ENCODE measurements at regions not wholly inside any gene's neighbourhood (a gene's known extent, or its start where the extent isn't known, plus 50 kb on each side); places are given as distances from the start of the nearest gene placed in this dataset.

DNA sequence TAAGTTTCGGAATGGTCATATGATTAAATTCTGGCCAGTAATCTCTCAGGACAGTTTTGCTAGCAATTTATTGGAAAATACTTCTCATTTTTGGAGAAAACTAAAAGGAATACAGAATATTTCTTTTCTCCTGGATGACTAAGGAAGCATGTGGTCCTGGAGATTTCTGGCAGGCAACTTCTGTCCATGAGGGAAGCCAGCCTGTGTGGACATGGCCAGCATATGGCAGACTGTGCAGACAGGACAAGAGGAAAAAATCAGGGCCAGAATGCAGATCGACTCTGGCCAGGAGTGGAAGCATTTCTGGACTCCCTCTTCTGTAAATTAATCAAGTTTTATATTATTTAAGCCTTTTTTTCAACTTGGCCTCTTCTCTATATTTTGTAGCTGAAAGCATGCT, 100.4 kb upstream of the CDH18 start:
- intact Hi-C loops (cut with micrococcal nuclease) = no loop called here
- ChIA-PET CTCF (no interaction called here), POLR2A (no interaction called here)
- Mint-ChIP-seq H3K36me3 (no peaks in the 10 kb centered on the region), H3K27ac (no peak overlapping the region), H3K9me3 (peaks cover 17% of the 10 kb centered on the region), H3K27me3 (no peaks in the 10 kb centered on the region), H3K4me3 (no peak overlapping the region), H3K4me1 (ENCODE audit: low read depth) (no peaks in the 10 kb centered on the region)
- no peak for DNase-seq

DNA sequence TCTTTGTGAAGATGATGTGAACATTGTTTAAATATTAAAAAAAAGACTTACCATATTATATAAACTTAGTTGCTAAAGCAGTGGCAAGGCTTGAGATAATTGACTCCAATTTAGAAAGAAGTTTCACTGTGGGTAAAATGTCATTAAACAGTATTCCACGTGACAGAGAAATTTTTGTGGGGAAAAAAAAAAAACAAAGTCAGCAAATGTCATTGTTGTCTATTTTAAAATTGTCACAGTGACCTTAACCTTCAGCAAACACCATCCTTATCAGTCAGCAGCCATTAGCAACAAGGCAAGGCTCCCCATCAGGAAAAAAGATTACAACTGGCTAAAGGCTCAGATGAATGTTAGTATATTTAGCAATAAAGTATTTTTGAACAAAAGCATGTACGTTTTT, 99.3 kb upstream of the CDH18 start:
- ChIA-PET POLR2A (no interaction called here), CTCF (no interaction called here)
- Mint-ChIP-seq H3K27me3 (no peaks in the 10 kb centered on the region), H3K27ac (no peak overlapping the region), H3K4me1 (ENCODE audit: low read depth) (no peaks in the 10 kb centered on the region), H3K36me3 (no peaks in the 10 kb centered on the region), H3K9me3 (peaks cover 21% of the 10 kb centered on the region), H3K4me3 (no peak overlapping the region)
- intact Hi-C loops (cut with micrococcal nuclease) = no loop called here
- DNase-seq = no peak

DNA sequence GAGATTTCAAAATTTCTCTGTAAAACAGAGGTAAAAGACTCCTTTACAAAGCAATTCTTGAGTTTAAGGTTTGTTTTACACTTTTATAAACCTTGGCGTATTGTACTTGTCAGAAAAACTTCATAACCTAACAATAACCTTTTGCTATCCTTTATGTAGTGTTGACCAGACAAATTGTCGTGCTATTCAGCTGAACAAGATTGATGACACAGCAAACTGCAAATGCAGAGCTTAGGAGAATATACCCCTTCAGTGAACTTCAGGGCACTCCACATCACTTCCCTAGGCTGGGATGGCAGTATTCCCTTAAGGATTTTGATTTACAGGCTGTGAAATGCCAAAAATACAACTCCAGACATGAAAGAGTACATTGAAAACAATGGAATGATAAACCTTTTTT, 89.2 kb upstream of the CDH18 start:
- Mint-ChIP-seq H3K4me1 (ENCODE audit: low read depth) (no peaks in the 10 kb centered on the region), H3K4me3 (no peak overlapping the region), H3K9me3 (peaks cover 17% of the 10 kb centered on the region), H3K36me3 (no peaks in the 10 kb centered on the region), H3K27me3 (no peaks in the 10 kb centered on the region), H3K27ac (no peak overlapping the region)
- ChIA-PET CTCF (no interaction called here), POLR2A (no interaction called here)
- DNase-seq = no peak
- intact Hi-C loops (cut with micrococcal nuclease) = no loop called here

DNA sequence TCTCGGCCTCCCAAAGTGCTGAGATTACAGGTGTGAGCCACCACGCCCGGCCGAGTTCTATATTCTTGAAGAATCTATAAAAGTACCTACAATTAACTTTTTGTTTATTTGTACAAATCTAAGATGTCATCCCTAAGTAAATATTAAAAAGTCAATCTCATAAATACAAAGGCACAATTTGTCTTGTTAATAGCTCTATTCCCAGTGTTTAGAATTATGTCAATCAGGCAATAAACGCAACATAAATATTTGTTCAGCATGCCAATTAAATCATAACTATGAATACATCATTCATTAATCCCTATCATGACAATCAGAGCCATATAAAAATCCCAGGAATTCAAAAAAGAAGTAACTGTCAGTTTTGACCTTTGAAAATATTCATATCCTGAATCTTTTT, 68.9 kb upstream of the CDH18 start:
- Mint-ChIP-seq H3K27ac (no peak overlapping the region), H3K27me3 (no peaks in the 10 kb centered on the region), H3K4me3 (no peak overlapping the region), H3K9me3 (peaks cover 12% of the 10 kb centered on the region), H3K4me1 (ENCODE audit: low read depth) (no peaks in the 10 kb centered on the region), H3K36me3 (no peaks in the 10 kb centered on the region)
- no peak for DNase-seq
- ChIA-PET POLR2A (no interaction called here), CTCF (interaction anchor here (0.6 kb wide), 1 partner anchor 32 kb away, joined by 3 read pairs; no protein-coding TSS in a partner anchor)
- intact Hi-C loops (cut with micrococcal nuclease) = no loop called here

DNA sequence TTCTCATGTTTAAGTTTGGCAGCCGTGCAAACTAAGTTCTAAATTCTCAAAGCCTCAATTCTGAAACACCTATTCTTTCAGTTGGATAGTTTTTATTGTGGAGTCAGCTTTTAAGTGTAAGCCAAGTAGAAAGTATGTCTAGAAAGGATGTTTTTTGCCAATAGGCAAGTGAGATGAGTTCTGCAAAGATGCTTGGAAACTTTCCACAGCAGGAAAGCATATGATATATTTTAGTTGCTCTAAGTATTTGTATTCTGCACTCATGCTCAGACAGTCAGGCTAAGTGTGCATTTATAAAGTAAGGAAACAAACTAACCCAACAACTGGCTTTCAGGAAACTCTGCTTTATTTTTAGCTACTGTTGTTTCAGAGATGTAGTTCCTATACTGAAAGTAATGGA, 67.3 kb upstream of the CDH18 start:
- Mint-ChIP-seq H3K27ac (no peak overlapping the region), H3K36me3 (no peaks in the 10 kb centered on the region), H3K27me3 (no peaks in the 10 kb centered on the region), H3K4me1 (ENCODE audit: low read depth) (no peaks in the 10 kb centered on the region), H3K9me3 (peaks cover 10% of the 10 kb centered on the region), H3K4me3 (no peak overlapping the region)
- no peak for DNase-seq
- intact Hi-C loops (cut with micrococcal nuclease) = no loop called here
- CTCF ChIA-PET = no interaction called here
- POLR2A ChIA-PET = no interaction called here

DNA sequence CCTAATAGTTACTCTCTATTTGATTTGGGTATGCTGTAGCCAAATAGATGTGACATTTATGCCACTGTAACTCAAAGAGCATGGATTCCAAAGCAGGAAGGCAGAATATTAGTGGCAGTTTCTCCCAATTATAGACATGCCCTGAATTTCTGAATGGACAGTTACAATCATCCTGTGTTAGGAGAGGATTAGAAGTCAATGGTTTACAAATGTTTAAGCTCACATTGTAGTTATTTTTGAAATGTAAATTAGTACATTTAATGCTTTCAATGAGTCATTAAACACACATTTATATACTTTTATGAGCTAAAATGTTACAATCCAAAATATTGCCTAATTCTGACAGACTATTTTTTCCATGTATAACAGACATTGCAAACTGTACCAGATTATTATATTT, 62.3 kb upstream of the CDH18 start:
- Mint-ChIP-seq H3K4me3 (no peak overlapping the region), H3K4me1 (ENCODE audit: low read depth) (no peaks in the 10 kb centered on the region), H3K9me3 (peaks cover 17% of the 10 kb centered on the region), H3K27ac (no peak overlapping the region), H3K36me3 (no peaks in the 10 kb centered on the region), H3K27me3 (no peaks in the 10 kb centered on the region)
- CTCF ChIA-PET = no interaction called here
- intact Hi-C loops (cut with micrococcal nuclease) = no loop called here
- DNase-seq = no peak
- POLR2A ChIA-PET = no interaction called here

DNA sequence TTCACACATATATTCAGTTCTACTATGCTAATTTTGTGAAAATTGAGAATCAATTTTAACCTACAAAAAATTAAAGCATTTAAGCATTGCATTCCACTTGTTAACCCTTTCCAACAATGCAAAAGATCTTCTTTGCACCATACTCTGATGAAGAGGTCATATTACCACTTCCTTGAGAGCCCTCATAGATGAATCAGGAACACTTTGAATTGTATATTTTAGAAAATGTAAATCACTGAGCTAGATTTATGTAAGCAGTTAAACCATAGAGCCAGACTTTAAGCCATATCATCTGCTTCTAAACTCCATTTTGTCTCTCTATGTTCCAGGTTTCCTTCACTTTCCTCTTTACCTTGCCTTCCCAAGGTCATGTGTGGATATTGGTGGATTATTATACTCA, 56.5 kb upstream of the CDH18 start:
- no peak overlapping the region for H3K4me3 Mint-ChIP-seq
- POLR2A ChIA-PET = no interaction called here

DNA sequence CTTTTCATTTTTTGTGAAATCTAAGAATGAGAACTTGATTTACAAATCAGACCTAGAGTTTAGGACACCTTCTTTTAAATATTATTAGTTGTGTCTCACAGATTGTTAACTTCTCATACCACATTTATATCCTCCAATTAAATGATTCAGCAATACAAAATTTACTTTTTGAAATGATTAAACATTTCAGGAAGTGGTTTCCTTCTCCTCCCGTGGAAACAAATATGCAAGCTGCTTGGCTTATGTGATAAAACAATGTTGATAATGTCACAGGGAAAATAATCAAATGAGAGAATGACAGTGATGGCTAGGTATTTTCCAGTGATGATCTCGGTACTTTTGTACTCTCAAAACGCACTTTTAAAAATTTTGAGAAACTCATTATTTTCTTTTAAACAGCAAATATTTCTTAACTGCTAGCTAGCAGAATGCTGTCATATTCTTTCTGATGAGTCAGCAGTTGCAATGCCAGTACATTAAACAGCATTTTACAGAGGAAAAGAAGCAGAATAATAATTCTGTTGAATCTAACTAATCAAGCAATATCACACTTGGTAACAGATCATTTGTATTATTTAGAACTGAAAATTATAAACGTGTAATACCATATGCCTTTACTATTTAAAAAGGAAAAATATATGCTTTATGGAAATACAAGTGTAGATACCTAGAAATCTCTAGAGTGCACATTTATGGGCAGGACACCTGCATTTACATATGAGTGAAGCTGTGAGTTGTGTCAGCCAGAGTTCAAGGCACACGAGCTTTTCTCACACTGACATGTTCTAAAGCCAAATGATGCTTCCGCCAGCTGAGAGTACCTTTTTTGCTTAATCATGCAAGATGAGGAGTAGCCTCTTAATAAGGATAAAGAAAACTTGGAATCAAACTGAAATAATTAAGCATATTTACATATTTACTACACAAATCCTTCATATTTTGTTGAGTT, 53.6 kb upstream of the CDH18 start:
- H3K9me3 Mint-ChIP-seq = peaks cover 35% of the 10 kb centered on the region
- no peaks in the 10 kb centered on the region for H3K27me3 Mint-ChIP-seq
- CTCF ChIA-PET = no interaction called here
- no peak for DNase-seq
- no peak overlapping the region for H3K27ac Mint-ChIP-seq
- no peaks in the 10 kb centered on the region for H3K4me1 Mint-ChIP-seq (ENCODE audit: low read depth)
- POLR2A ChIA-PET = no interaction called here
- H3K4me3 Mint-ChIP-seq = no peak overlapping the region
- intact Hi-C loops (cut with micrococcal nuclease) = no loop called here
- no peaks in the 10 kb centered on the region for H3K36me3 Mint-ChIP-seq

More for the DNA sequence above, 56.5 kb upstream of the CDH18 start:
- intact Hi-C loops (cut with micrococcal nuclease) = no loop called here
- Mint-ChIP-seq H3K36me3 (no peaks in the 10 kb centered on the region), H3K27ac (no peak overlapping the region), H3K27me3 (no peaks in the 10 kb centered on the region), H3K4me1 (ENCODE audit: low read depth) (no peaks in the 10 kb centered on the region), H3K9me3 (peaks cover 20% of the 10 kb centered on the region)
- DNase-seq = no peak
- CTCF ChIA-PET = no interaction called here

DNA sequence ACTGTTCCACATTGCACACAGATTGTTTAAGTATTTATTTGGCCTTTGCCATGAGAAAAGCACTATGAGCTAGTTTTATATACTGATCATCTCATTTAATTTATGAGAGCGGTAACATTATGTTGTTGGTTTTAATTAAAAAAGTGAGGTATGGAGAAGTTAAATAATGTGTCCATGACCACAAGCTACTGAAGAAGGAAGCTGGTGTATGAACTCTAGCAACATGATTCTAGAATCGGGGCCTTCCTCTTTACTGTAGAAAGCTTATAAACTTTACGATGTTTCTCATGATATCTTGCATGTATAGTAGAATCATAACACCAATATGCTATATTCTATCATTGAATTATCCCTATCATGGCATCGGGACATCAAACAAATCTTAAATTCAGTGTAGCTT, 52.9 kb upstream of the CDH18 start:
- ChIA-PET POLR2A (no interaction called here), CTCF (no interaction called here)
- Mint-ChIP-seq H3K36me3 (no peaks in the 10 kb centered on the region), H3K4me3 (no peak overlapping the region), H3K9me3 (peaks cover 32% of the 10 kb centered on the region), H3K27ac (no peak overlapping the region), H3K4me1 (ENCODE audit: low read depth) (no peaks in the 10 kb centered on the region), H3K27me3 (no peaks in the 10 kb centered on the region)
- no peak for DNase-seq
- intact Hi-C loops (cut with micrococcal nuclease) = no loop called here
